Smooth muscle cell (in vitro differentiated cells): ENCODE measurements at regions not wholly inside any gene's neighbourhood (a gene's known extent, or its start where the extent isn't known, plus 50 kb on each side); places are given as distances from the start of the nearest gene placed in this dataset.

Experiments
- DNase-seq: peaks from one replicate; lab custom pipeline; 2025; ENCODE audit not compliant: unreplicated experiment; lab: John Stamatoyannopoulos, UW
- H2AFZ ChIP-seq: fragments of 200-600 bp; sonication (generic); 2 replicates; pipeline ENCODE4 v1.6.0; 2016; ENCODE audit warnings: antibody characterized with exemption, low read depth, mild to moderate bottlenecking
- H3F3A ChIP-seq: fragments of 200-600 bp; sonication (generic); 2 replicates; pipeline ENCODE4 v1.6.0; 2017; ENCODE audit warnings: antibody characterized with exemption, low read depth
- H3K27ac ChIP-seq: fragments of 200-600 bp; sonication (generic); 2 replicates; pipeline ENCODE4 v1.5.1; 2016; ENCODE audit warnings: low read depth, mild to moderate bottlenecking
- H3K27me3 ChIP-seq: fragments of 200-600 bp; sonication (generic); 2 replicates; pipeline ENCODE4 v1.6.1; 2016; ENCODE audit warnings: low read depth, mild to moderate bottlenecking
- H3K36me3 ChIP-seq: fragments of 200-600 bp; sonication (generic); 2 replicates; pipeline ENCODE4 v1.5.1; 2016; ENCODE audit warnings: low read depth
- H3K4me1 ChIP-seq: fragments of 200-600 bp; sonication (generic); 2 replicates; pipeline ENCODE4 v1.5.1; 2016; ENCODE audit warnings: low read depth
- H3K4me2 ChIP-seq: fragments of 200-600 bp; sonication (generic); 2 replicates; pipeline ENCODE4 v1.6.0; 2016; ENCODE audit warnings: mild to moderate bottlenecking
- H3K4me3 ChIP-seq: fragments of 200-600 bp; sonication (generic); 2 replicates; pipeline ENCODE4 v1.5.1; 2016; ENCODE audit warnings: mild to moderate bottlenecking
- H3K79me2 ChIP-seq: fragments of 200-600 bp; sonication (generic); 2 replicates; pipeline ENCODE4 v1.6.0; 2016; ENCODE audit warnings: low read depth, mild to moderate bottlenecking
- H3K9ac ChIP-seq: fragments of 200-600 bp; sonication (generic); 2 replicates; pipeline ENCODE4 v1.6.0; 2016; ENCODE audit warnings: low read depth
- H3K9me3 ChIP-seq: fragments of 200-600 bp; sonication (generic); replicated peaks from 2 replicates; pipeline ENCODE4 v1.5.1; 2016; ENCODE audit warnings: low read depth
- H4K20me1 ChIP-seq: fragments of 200-600 bp; sonication (generic); 2 replicates; pipeline ENCODE4 v1.6.0; 2016; ENCODE audit warnings: low read depth
- CTCF ChIP-seq: fragments of 200-600 bp; sonication (generic); IDR thresholded peaks from 2 replicates; pipeline ENCODE4 v1.5.1; 2017; ENCODE audit warnings: borderline replicate concordance, mild to moderate bottlenecking, antibody characterized with exemption; ENCODE audit not compliant: insufficient read depth, poor library complexity, severe bottlenecking
- WGBS: methylation state at CpG from one replicate; pipeline ENCODE4 v1.1.7; 2016; ENCODE audit warnings: low lambda C conversion rate; 5-methylcytosine and 5-hydroxymethylcytosine counted together

DNA sequence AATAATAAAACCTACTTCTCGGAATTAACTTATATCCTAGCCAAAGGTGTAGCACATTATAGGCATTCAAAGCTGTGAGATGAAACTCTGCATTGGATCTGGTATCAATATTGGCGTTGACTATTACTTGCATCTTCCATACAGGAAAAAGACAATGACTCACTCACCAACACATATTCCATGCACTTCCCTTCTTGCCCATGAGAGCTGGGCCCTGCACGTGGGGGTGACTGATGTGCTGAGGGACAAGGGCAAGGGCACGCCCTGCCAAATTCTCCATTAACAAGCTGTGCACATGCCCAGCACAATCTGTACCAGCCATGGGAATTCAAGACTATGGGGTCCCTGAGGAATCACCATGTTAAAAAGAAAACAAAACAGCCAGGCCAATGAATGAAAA, 188.1 kb upstream of the PDE1C start:
- Histone ChIP-seq H3K79me2 (no peaks in the 10 kb centered on the region), H3K27ac (no peak overlapping the region), H3K36me3 (no peaks in the 10 kb centered on the region), H3K27me3 (no peaks in the 10 kb centered on the region), H2AFZ (no peak overlapping the region), H3F3A (no peaks in the 10 kb centered on the region), H3K4me3 (no peak overlapping the region), H3K4me2 (no peak overlapping the region), H3K9me3 (no peaks in the 10 kb centered on the region), H4K20me1 (no peaks in the 10 kb centered on the region), H3K4me1 (peaks cover 5% of the 10 kb centered on the region), H3K9ac (no peak overlapping the region)
- no peak for DNase-seq
- 92% methylated on average over 4 of the region's 4 CpGs for WGBS
- TF ChIP-seq CTCF = no peak

DNA sequence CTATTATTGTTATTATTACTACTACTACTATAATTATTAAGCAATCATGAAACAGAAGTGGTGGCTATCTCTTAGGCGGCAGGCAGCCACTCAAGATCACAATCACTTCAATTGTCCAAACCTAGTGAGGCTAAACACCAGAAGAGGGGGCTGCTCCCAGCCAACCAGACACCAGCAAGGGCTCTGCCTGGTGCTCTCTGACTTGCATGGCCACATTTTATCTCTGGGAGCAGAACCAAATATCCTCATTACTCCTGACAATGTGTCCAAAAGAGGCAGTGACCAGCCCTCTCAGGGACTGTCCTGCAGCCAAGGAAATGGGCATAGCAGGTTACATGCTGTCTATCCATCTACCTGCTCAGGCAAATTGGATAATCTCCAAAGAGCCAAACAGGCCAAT, 187.4 kb upstream of the PDE1C start:
- 55% methylated on average over 1 of the region's 1 CpG for WGBS
- Histone ChIP-seq H3K9ac (no peak overlapping the region), H3K9me3 (no peaks in the 10 kb centered on the region), H3K27me3 (no peaks in the 10 kb centered on the region), H3K4me2 (no peak overlapping the region), H3K79me2 (no peaks in the 10 kb centered on the region), H3K27ac (no peak overlapping the region), H3K4me3 (no peak overlapping the region), H3F3A (no peaks in the 10 kb centered on the region), H3K4me1 (peaks cover 5% of the 10 kb centered on the region), H2AFZ (no peak overlapping the region), H3K36me3 (no peaks in the 10 kb centered on the region), H4K20me1 (no peaks in the 10 kb centered on the region)
- DNase-seq = no peak
- no peak for TF ChIP-seq CTCF

- WGBS = 73% methylated on average over 2 of the region's 2 CpGs
- H2AFZ ChIP-seq = no peak overlapping the region
- H3K4me3 ChIP-seq = no peak overlapping the region
- no peak for TF ChIP-seq CTCF
- H3K9ac ChIP-seq = no peak overlapping the region
- DNase-seq = no peak
- no peaks in the 10 kb centered on the region for H3K79me2 ChIP-seq
- H3F3A ChIP-seq = no peaks in the 10 kb centered on the region
- no peaks in the 10 kb centered on the region for H3K27me3 ChIP-seq
- H3K4me2 ChIP-seq = no peak overlapping the region
- no peaks in the 10 kb centered on the region for H4K20me1 ChIP-seq
- H3K27ac ChIP-seq = no peak overlapping the region
- H3K36me3 ChIP-seq = no peaks in the 10 kb centered on the region
- peaks cover 5% of the 10 kb centered on the region for H3K4me1 ChIP-seq
- H3K9me3 ChIP-seq = no peaks in the 10 kb centered on the region
Measured at GRCh38 chr7:32256811-32257210, 186.6 kb upstream of the PDE1C start.

DNA sequence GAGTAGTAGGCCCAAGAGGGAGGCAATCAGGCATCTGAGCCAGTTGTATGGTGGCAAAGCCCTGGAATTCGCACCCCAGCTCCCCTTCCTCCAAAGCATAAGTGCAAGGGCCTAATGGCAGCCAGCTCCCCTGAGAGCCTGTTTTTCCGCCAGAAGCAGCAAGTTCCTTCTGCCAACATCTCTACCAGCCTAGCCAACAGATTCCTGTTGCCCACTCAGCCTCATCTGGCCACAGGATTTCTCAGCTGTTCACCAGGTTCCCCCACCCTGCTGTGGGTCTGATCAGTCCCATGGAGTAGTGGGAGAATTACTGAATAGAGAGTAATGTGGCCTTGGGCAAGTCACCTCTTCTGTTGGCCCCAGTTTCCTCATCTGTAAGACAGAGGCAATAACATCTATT, 186.2 kb upstream of the PDE1C start:
- DNase-seq = no peak
- no peak for TF ChIP-seq CTCF

More for the DNA sequence above, 186.2 kb upstream of the PDE1C start:
- Histone ChIP-seq H2AFZ (no peak overlapping the region), H3K4me1 (peaks cover 5% of the 10 kb centered on the region), H3K79me2 (no peaks in the 10 kb centered on the region), H3K9me3 (no peaks in the 10 kb centered on the region), H3K27ac (no peak overlapping the region), H3K4me2 (no peak overlapping the region), H3F3A (no peaks in the 10 kb centered on the region), H4K20me1 (no peaks in the 10 kb centered on the region), H3K4me3 (no peak overlapping the region), H3K36me3 (no peaks in the 10 kb centered on the region), H3K27me3 (no peaks in the 10 kb centered on the region), H3K9ac (no peak overlapping the region)
- WGBS = 97% methylated on average over 2 of the region's 2 CpGs
